Prostate gland (tissue), 2 donors: ENCODE measurements at regions not wholly inside any gene's neighbourhood (a gene's known extent, or its start where the extent isn't known, plus 50 kb on each side); places are given as distances from the start of the nearest gene placed in this dataset.

ENCODE experiments used
- DNase-seq: peaks from one replicate; pipeline ENCODE4 v3.0.0-alpha.2; 2019; ENCODE audit warnings: low spot score
- H3K27ac ChIP-seq, 2 donors: fragments of 200-600 bp; sonication (generic); 2 replicates each; pipeline ENCODE4 v1.5.1; 2017 to 2019
- H3K27me3 ChIP-seq: fragments of 200-600 bp; sonication (generic); replicated peaks from 2 replicates; pipeline ENCODE4 v1.5.1; 2019; ENCODE audit not compliant: insufficient read depth
- H3K36me3 ChIP-seq, 2 donors: fragments of 200-600 bp; sonication (generic); 1 replicate in 1 of 2; 2 replicates in 1 of 2; pipeline versions ENCODE4 v1.5.1 to v1.8.1; 2017 to 2019
- H3K4me1 ChIP-seq: fragments of 200-600 bp; sonication (generic); replicated peaks from 2 replicates; pipeline ENCODE4 v1.5.1; 2019
- H3K4me3 ChIP-seq, 2 donors: fragments of 200-600 bp; sonication (generic); 2 replicates each; pipeline ENCODE4 v1.5.1; 2017 to 2019
- H3K9me3 ChIP-seq: fragments of 200-600 bp; sonication (generic); 2 replicates; pipeline ENCODE4 v1.5.1; 2017
- CTCF ChIP-seq, 4 experiments: fragments of 200-600 bp in 2 of 4; fragments of 450-650 bp in 2 of 4; sonication (generic) in 2 of 4; IDR thresholded peaks; 1 replicate in 3 of 4; 2 replicates in 1 of 4; pipeline ENCODE4 v1.5.1; 2016 to 2019; ENCODE audit warnings: antibody characterized with exemption in 4 of 4, mild to moderate bottlenecking in 2 of 4, moderate library complexity in 2 of 4
- POLR2A ChIP-seq: fragments of 450-650 bp; IDR thresholded peaks from one replicate; pipeline ENCODE4 v1.6.1; 2016; ENCODE audit warnings: antibody characterized with exemption, mild to moderate bottlenecking
- POLR2AphosphoS5 ChIP-seq: sonication (generic); formaldehyde crosslinking; IDR thresholded peaks from one replicate; pipeline ENCODE4 v1.6.1; 2017; ENCODE audit warnings: antibody characterized with exemption
- WGBS: methylation state at CpG from one replicate; pipeline ENCODE4 v1.1.5; 2018; 5-methylcytosine and 5-hydroxymethylcytosine counted together
- intact Hi-C: fragments of 100-400 bp; cut with DNase I; formaldehyde crosslinking; loops from one replicate; pipeline ENCODE4 v1.14.2; 2022

GRCh38 chr12:118851891-118852290, 129.4 kb upstream of the SRRM4 start:
- TF ChIP-seq POLR2A = no peak
- TF ChIP-seq POLR2AphosphoS5 = no peak
- TF ChIP-seq CTCF (IDR thresholded peaks at IDR 0.05) = no peak
- intact Hi-C loops = loop anchor here (10.0 kb wide), 1 partner anchor 447 kb away; no protein-coding TSS in a partner anchor
- H3K27ac ChIP-seq = no peak overlapping the region

GRCh38 chr12:118853634-118854033, 127.7 kb upstream of the SRRM4 start:
- H3K36me3 ChIP-seq = no peaks in the 10 kb centered on the region
- no peak overlapping the region for H3K27ac ChIP-seq
- H3K9me3 ChIP-seq = no peaks in the 10 kb centered on the region
- no peak for TF ChIP-seq POLR2AphosphoS5
- TF ChIP-seq CTCF (IDR thresholded peaks at IDR 0.05) = peak in 1 of 4 experiments; percentile 24
- TF ChIP-seq POLR2A = no peak
- WGBS = 72% methylated on average over 4 of the region's 4 CpGs
- H3K4me1 ChIP-seq = no peaks in the 10 kb centered on the region
- DNase-seq = no peak
- no peak overlapping the region for H3K4me3 ChIP-seq
- no peaks in the 10 kb centered on the region for H3K27me3 ChIP-seq
- intact Hi-C loops = loop anchor here (10.0 kb wide), 1 partner anchor 449 kb away; no protein-coding TSS in a partner anchor

More at GRCh38 chr12:118851891-118852290, 129.4 kb upstream of the SRRM4 start:
- no peaks in the 10 kb centered on the region for H3K9me3 ChIP-seq
- H3K27me3 ChIP-seq = no peaks in the 10 kb centered on the region
- no peak for DNase-seq
- H3K36me3 ChIP-seq = no peaks in the 10 kb centered on the region
- H3K4me3 ChIP-seq = no peak overlapping the region
- WGBS = 54% methylated on average over 2 of the region's 2 CpGs
- no peaks in the 10 kb centered on the region for H3K4me1 ChIP-seq

GRCh38 chr12:118855858-118856257, 125.5 kb upstream of the SRRM4 start:
- no peak for DNase-seq
- no peaks in the 10 kb centered on the region for H3K4me1 ChIP-seq
- H3K27me3 ChIP-seq = no peaks in the 10 kb centered on the region
- no peak overlapping the region for H3K27ac ChIP-seq
- WGBS = 92% methylated on average over 2 of the region's 2 CpGs
- no peak overlapping the region for H3K4me3 ChIP-seq
- no peaks in the 10 kb centered on the region for H3K36me3 ChIP-seq
- no peaks in the 10 kb centered on the region for H3K9me3 ChIP-seq
- TF ChIP-seq POLR2A (no peak), POLR2AphosphoS5 (no peak), CTCF (IDR thresholded peaks at IDR 0.05) (no peak)
- intact Hi-C loops = loop anchor here (10.0 kb wide), 1 partner anchor 451 kb away; no protein-coding TSS in a partner anchor

- Histone ChIP-seq H3K4me1 (no peaks in the 10 kb centered on the region), H3K9me3 (no peaks in the 10 kb centered on the region), H3K27me3 (peaks cover 3% of the 10 kb centered on the region), H3K4me3 (no peak overlapping the region), H3K27ac (no peak overlapping the region), H3K36me3 (no peaks in the 10 kb centered on the region)
- no peak for TF ChIP-seq CTCF (IDR thresholded peaks at IDR 0.05)
- no peak for TF ChIP-seq POLR2A
- no peak for TF ChIP-seq POLR2AphosphoS5
- intact Hi-C loops = no loop called here
- DNase-seq = no peak
- WGBS = 22% methylated on average over 3 of the region's 3 CpGs
Measured at GRCh38 chr12:118866346-118866745, 115.0 kb upstream of the SRRM4 start.

GRCh38 chr12:118870551-118870950, 110.8 kb upstream of the SRRM4 start:
- no peak for TF ChIP-seq POLR2AphosphoS5
- no peak for TF ChIP-seq CTCF (IDR thresholded peaks at IDR 0.05)
- TF ChIP-seq POLR2A = no peak
- Histone ChIP-seq H3K9me3 (no peaks in the 10 kb centered on the region), H3K4me1 (no peaks in the 10 kb centered on the region), H3K36me3 (no peaks in the 10 kb centered on the region), H3K27ac (no peak overlapping the region), H3K27me3 (peaks cover 3% of the 10 kb centered on the region), H3K4me3 (no peak overlapping the region)
- 71% methylated on average over 2 of the region's 2 CpGs for WGBS
- DNase-seq = no peak
- intact Hi-C loops = no loop called here
